Esophagus squamous epithelium (tissue), 5 donors: ENCODE measurements at regions not wholly inside any gene's neighbourhood (a gene's known extent, or its start where the extent isn't known, plus 50 kb on each side); places are given as distances from the start of the nearest gene placed in this dataset.

Source experiments
- DNase-seq: peaks from one replicate; lab custom pipeline; 2025; lab: John Stamatoyannopoulos, UW
- H3K27ac ChIP-seq, 4 donors: fragments of 200-600 bp; sonication (generic); one replicate each; pipeline ENCODE4 v1.5.1; 2016 to 2019; ENCODE audit warnings: mild to moderate bottlenecking in 1 of 4
- H3K27me3 ChIP-seq, 4 donors: fragments of 200-600 bp; sonication (generic); 1 replicate in 3 of 4; 2 replicates in 1 of 4; pipeline versions ENCODE4 v1.5.1 to v1.6.0; 2017 to 2021; ENCODE audit warnings: antibody characterized with exemption in 1 of 4
- H3K36me3 ChIP-seq, 3 donors: fragments of 200-600 bp; sonication (generic); one replicate each; pipeline ENCODE4 v1.5.1; 2016 to 2019
- H3K4me1 ChIP-seq, 3 donors: fragments of 200-600 bp; sonication (generic); one replicate each; pipeline ENCODE4 v1.5.1; 2017 to 2019
- H3K4me3 ChIP-seq, 4 donors: fragments of 200-600 bp; sonication (generic); 1 replicate in 3 of 4; 2 replicates in 1 of 4; pipeline ENCODE4 v1.5.1; 2016 to 2019; ENCODE audit warnings: mild to moderate bottlenecking in 2 of 4, moderate library complexity in 1 of 4
- H3K9me3 ChIP-seq, 3 donors: fragments of 200-600 bp; sonication (generic); one replicate each; pipeline ENCODE4 v1.5.1; 2016 to 2019
- CTCF ChIP-seq, 6 experiments: fragments of 450-650 bp in 4 of 6; fragments of 200-600 bp in 2 of 6; sonication (generic) in 2 of 6; IDR thresholded peaks; one replicate each; pipeline ENCODE4 v1.5.1; 2016 to 2019; ENCODE audit warnings: antibody characterized with exemption in 6 of 6, mild to moderate bottlenecking in 4 of 6, moderate library complexity in 4 of 6
- POLR2A ChIP-seq, 4 donors: fragments of 450-650 bp; IDR thresholded peaks; one replicate each; pipeline ENCODE4 v1.6.1; 2017; ENCODE audit warnings: antibody characterized with exemption in 4 of 4, mild to moderate bottlenecking in 4 of 4, moderate library complexity in 3 of 4
- WGBS, 2 donors: methylation state at CpG; one replicate each; pipeline ENCODE4 v1.1.5; 2018; 5-methylcytosine and 5-hydroxymethylcytosine counted together
- intact Hi-C: fragments of 100-400 bp; cut with DNase I; formaldehyde crosslinking; loops from one replicate; pipeline ENCODE4 v1.15.0; 2022
- donor health status: DM: yes; HTN: yes; CAD: no.

- 41 to 48% methylated on average over 7 of the region's 7 CpGs for WGBS, 2 donors
- TF ChIP-seq CTCF (IDR thresholded peaks at IDR 0.05): no peak
- no peak for TF ChIP-seq POLR2A (IDR thresholded peaks at IDR 0.05)
- Histone ChIP-seq H3K4me1 (peaks cover 0 to 33% (median 0%) of the 10 kb centered on the region in 3 donors), H3K27ac (peak overlapping the region; percentile 40 to 83 (median 68)), H3K36me3 (no peaks in the 10 kb centered on the region), H3K4me3 (no peak overlapping the region), H3K9me3 (no peaks in the 10 kb centered on the region), H3K27me3 (no peaks in the 10 kb centered on the region)
- intact Hi-C loops: no loop called here
- no peak for DNase-seq
These were observed 284.4 kb downstream of the SETD4 start for GRCh38 chr21:35775778-35776544.

- Histone ChIP-seq H3K4me1 (peaks cover 0 to 7% (median 0%) of the 10 kb centered on the region in 3 donors), H3K27me3 (no peaks in the 10 kb centered on the region), H3K27ac (no peak overlapping the region), H3K36me3 (no peaks in the 10 kb centered on the region), H3K4me3 (no peak overlapping the region), H3K9me3 (no peaks in the 10 kb centered on the region)
- WGBS, 2 donors: 82 to 92% methylated on average over 4 of the region's 4 CpGs
- no peak for DNase-seq
- no peak for TF ChIP-seq CTCF (IDR thresholded peaks at IDR 0.05)
- no peak for TF ChIP-seq POLR2A (IDR thresholded peaks at IDR 0.05)
- intact Hi-C loops: no loop called here
These were observed 290.0 kb downstream of the SETD4 start for GRCh38 chr21:35770101-35770945.

GRCh38 chr21:35768187-35768586 is 292.1 kb downstream of the SETD4 start:
- Histone ChIP-seq H3K4me3 (no peak overlapping the region), H3K27me3 (no peaks in the 10 kb centered on the region), H3K9me3 (no peaks in the 10 kb centered on the region), H3K4me1 (no peaks in the 10 kb centered on the region), H3K36me3 (no peaks in the 10 kb centered on the region), H3K27ac (no peak overlapping the region)
- intact Hi-C loops: no loop called here
- 62 to 82% methylated on average over 2 of the region's 2 CpGs for WGBS, 2 donors
- TF ChIP-seq POLR2A (IDR thresholded peaks at IDR 0.05) (no peak), CTCF (IDR thresholded peaks at IDR 0.05) (no peak)
- DNase-seq: no peak

GRCh38 chr21:35764586-35764985 is 295.7 kb downstream of the SETD4 start:
- Histone ChIP-seq H3K27ac (no peak overlapping the region), H3K27me3 (no peaks in the 10 kb centered on the region), H3K9me3 (no peaks in the 10 kb centered on the region), H3K4me1 (no peaks in the 10 kb centered on the region), H3K4me3 (no peak overlapping the region), H3K36me3 (no peaks in the 10 kb centered on the region)
- no peak for DNase-seq
- TF ChIP-seq CTCF (IDR thresholded peaks at IDR 0.05) (no peak), POLR2A (IDR thresholded peaks at IDR 0.05) (no peak)
- intact Hi-C loops: no loop called here

- Histone ChIP-seq H3K27ac (no peak overlapping the region), H3K4me1 (no peaks in the 10 kb centered on the region), H3K9me3 (no peaks in the 10 kb centered on the region), H3K27me3 (no peaks in the 10 kb centered on the region), H3K36me3 (no peaks in the 10 kb centered on the region), H3K4me3 (no peak overlapping the region)
- WGBS, 2 donors: 93% methylated on average over 3 of the region's 3 CpGs
- intact Hi-C loops: no loop called here
- DNase-seq: no peak
- no peak for TF ChIP-seq POLR2A (IDR thresholded peaks at IDR 0.05)
These were observed 296.2 kb downstream of the SETD4 start for GRCh38 chr21:35764077-35764476.
